Stimulated activated effector memory CD8-positive, alpha-beta T cell treated with anti-CD3 and anti-CD28 coated beads, Interleukin-12 subunit alpha, Interleukin-12 subunit beta, amount 100 ng/mL, for 72 hours (primary cell): ENCODE measurements at regions not wholly inside any gene's neighbourhood (a gene's known extent, or its start where the extent isn't known, plus 50 kb on each side); places are given as distances from the start of the nearest gene placed in this dataset.
"Not testable (repeated sequence)": the region's sequence is repeated elsewhere in the genome, so short reads cannot be mapped to it uniquely, and the experiment has no call there.

Experiments used
- ATAC-seq: fragments of 150-1000 bp; cut with Tn5 transposase; 2 replicates; pipeline ENCODE4 v1.10.0; 2021
- DNase-seq, 2 donors: peaks; one replicate each; pipeline ENCODE4 v3.0.0; 2021 to 2022; ENCODE audit warnings: low spot score in 2 of 2
- H3K27ac Mint-ChIP-seq: one replicate; pipeline ENCODE4 v1.8.0; 2022; ENCODE audit warnings: mild to moderate bottlenecking, mixed read lengths
- H3K36me3 Mint-ChIP-seq: one replicate; pipeline ENCODE4 v1.8.0; 2022; ENCODE audit warnings: mild to moderate bottlenecking, mixed read lengths
- H3K4me1 Mint-ChIP-seq: one replicate; pipeline ENCODE4 v1.8.0; 2022; ENCODE audit warnings: mixed read lengths
- H3K4me3 Mint-ChIP-seq: one replicate; pipeline ENCODE4 v1.8.0; 2022; ENCODE audit warnings: mild to moderate bottlenecking, mixed read lengths
- H3K9me3 Mint-ChIP-seq: one replicate; pipeline ENCODE4 v1.8.0; 2022; ENCODE audit warnings: mixed read lengths

DNA sequence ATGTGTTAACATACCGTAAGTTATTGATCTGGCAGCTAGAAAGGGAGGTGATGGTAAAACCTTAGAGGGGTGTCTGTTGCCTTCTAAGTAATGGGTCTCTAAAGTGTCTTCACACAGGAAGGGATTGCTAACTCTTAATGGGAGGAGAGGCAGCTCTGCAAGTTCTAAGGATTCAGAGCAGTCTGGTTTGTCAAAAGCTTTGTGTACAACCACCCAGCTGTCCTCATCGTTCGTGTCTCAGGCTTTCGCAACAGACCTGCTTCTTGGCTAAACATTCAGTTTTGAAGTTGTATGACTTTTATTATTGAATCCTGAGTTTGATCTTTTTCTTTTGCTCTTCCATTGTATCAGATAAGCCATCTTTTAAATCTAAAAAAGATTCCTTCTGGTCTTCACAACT, 404.9 kb downstream of the SQOR start:
- H3K4me3 Mint-ChIP-seq = no peak overlapping the region
- no peak for DNase-seq
- H3K36me3 Mint-ChIP-seq = no peaks in the 10 kb centered on the region
- H3K9me3 Mint-ChIP-seq = peaks cover 5% of the 10 kb centered on the region
- no peak for ATAC-seq
- H3K27ac Mint-ChIP-seq = no peak overlapping the region
- no peaks in the 10 kb centered on the region for H3K4me1 Mint-ChIP-seq

DNA sequence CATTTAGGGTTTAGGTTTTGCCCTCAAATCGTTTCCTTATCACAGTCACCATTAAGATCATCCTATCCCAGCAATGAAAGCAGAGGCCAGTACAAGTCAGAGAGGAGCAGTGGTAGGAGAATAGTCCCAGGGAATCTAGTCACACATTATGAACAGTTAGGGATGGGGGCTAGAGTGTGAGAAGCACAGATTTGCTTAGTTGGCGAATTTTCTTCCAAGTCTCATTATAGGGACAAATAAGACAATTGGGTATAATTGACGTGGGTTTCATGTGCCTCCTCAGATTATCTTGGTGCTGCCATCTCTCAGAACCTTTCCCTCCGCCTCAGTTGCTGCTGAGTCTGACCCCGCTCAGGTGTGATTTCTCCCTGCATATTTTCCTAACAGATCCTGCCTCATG, 407.1 kb downstream of the SQOR start:
- no peaks in the 10 kb centered on the region for H3K4me1 Mint-ChIP-seq
- no peak for ATAC-seq
- DNase-seq = no peak
- peaks cover 8% of the 10 kb centered on the region for H3K9me3 Mint-ChIP-seq
- H3K27ac Mint-ChIP-seq = no peak overlapping the region
- no peaks in the 10 kb centered on the region for H3K36me3 Mint-ChIP-seq
- H3K4me3 Mint-ChIP-seq = no peak overlapping the region

DNA sequence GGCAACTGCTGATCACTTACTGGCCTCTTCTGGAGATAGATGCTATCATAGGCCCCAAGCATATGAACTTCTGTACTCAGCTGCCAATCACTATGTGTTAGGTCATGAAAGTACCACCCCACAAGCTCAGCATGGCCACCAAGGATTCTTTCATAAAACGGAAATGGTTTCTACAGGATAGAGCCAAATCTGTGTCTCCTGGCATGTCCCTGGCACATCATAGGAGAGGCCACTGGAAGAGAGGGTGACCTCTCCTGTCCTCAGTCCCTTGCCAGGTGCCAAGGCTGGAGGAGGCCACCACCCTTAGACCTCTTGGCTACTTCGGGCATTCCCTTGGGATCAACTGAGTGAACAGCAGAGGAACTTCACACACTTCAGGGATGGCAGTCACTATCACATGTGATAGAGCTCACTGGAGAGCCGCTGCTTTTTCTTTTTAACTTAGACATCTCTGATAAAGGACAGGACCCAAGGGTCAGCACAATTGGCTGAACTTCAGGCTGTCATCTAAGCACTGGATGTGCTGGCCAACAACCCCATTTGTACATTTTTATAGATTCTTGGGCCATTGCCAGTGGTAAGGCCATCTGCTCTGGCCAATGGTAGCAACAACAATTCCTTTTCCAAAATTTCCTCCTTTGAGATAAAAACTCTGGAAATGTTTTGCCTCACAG, 425.2 kb downstream of the SQOR start:
- no peaks in the 10 kb centered on the region for H3K9me3 Mint-ChIP-seq
- no peaks in the 10 kb centered on the region for H3K4me1 Mint-ChIP-seq
- no peak overlapping the region for H3K27ac Mint-ChIP-seq
- H3K36me3 Mint-ChIP-seq = no peaks in the 10 kb centered on the region
- H3K4me3 Mint-ChIP-seq = no peak overlapping the region
- DNase-seq = no peak
- peak; percentile 24 for ATAC-seq

DNA sequence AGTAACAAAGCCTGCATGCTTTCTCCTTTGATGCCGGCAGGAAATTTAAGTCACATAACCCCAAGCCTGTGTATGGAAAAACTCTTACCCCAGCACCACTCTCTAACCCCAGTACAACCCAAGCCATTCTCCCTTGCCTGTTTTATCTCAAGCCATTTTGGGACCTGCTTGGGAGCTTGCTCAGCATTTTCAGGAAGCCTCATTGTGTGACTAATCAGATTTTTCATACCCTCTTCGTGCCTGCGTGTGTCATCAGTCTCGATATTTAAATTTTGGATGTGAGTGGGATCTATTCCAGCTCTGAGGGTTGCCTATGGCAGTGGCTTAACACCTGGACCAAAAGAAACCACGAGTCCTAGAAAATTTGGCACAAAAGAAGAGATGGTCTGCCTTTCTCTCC, 426.2 kb downstream of the SQOR start:
- H3K27ac Mint-ChIP-seq = no peak overlapping the region
- H3K36me3 Mint-ChIP-seq = no peaks in the 10 kb centered on the region
- ATAC-seq (no peak), DNase-seq (no peak)
- no peak overlapping the region for H3K4me3 Mint-ChIP-seq
- no peaks in the 10 kb centered on the region for H3K9me3 Mint-ChIP-seq
- no peaks in the 10 kb centered on the region for H3K4me1 Mint-ChIP-seq

DNA sequence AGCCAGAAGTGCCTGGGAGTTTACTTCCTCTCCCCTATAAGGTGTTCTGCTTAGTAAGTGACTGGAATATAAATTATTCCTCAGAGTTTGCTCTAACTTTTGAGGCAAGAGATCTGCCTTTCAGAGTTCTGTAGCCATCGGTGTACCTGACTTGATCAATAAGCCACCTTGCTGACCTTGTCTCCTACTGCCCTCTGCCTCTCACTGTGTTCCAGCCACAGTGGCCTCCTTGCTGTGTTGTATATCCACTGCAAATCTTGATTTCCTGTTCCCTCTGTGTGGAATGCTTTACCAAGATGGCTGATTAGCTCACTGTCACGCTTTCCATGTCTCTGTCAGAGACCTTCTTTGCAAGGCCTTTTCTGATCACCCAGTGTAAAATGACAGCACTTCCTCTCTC, 442.4 kb downstream of the SQOR start:
- Mint-ChIP-seq H3K4me1 (no peaks in the 10 kb centered on the region), H3K36me3 (no peaks in the 10 kb centered on the region), H3K9me3 (peaks cover 10% of the 10 kb centered on the region), H3K4me3 (no peak overlapping the region), H3K27ac (no peak overlapping the region)
- no peak for ATAC-seq
- DNase-seq = no peak

DNA sequence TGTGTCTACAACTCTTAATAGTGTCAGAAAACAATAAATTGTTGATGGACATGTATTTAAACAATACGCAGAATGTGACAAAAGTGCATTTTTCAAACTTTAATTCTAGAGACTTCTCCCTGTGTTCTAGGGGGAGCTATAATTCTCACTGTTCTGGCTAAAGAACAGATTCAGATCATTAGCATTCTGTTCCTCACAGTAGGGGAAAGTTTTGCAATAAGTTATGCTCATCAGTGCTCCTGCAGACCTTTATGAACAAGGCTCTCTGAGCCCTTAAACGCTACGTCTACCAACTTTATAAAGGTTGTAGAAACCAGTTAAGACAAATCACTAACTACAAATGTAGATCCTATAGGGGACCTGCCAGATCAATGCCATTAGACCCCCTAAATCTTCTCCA, 444.2 kb downstream of the SQOR start:
- Mint-ChIP-seq H3K36me3 (no peaks in the 10 kb centered on the region), H3K27ac (no peak overlapping the region), H3K4me1 (no peaks in the 10 kb centered on the region), H3K9me3 (peaks cover 10% of the 10 kb centered on the region), H3K4me3 (no peak overlapping the region)
- DNase-seq (no peak), ATAC-seq (no peak)

DNA sequence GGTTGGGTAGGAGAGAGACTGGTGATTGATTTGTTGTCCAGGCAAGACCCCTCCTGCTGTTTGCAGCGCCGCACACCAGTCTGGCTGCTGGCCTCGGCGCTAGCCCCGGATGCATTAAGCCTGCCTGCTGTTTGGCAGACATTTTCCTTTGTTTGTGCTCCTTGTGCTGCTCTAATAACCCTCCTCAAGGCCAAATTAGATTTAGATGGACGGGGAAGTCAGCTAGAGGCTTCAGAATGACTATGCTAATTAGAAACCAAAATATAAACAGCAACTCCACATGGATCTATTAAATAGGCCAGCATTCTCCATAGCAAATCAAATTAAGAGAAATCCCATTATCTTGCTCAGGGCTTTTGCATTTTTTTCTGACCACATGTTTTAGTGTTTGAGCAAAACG, 445.2 kb downstream of the SQOR start:
- ATAC-seq (no peak), DNase-seq (no peak)
- Mint-ChIP-seq H3K4me1 (no peaks in the 10 kb centered on the region), H3K27ac (no peak overlapping the region), H3K9me3 (peaks cover 10% of the 10 kb centered on the region), H3K36me3 (no peaks in the 10 kb centered on the region), H3K4me3 (no peak overlapping the region)

DNA sequence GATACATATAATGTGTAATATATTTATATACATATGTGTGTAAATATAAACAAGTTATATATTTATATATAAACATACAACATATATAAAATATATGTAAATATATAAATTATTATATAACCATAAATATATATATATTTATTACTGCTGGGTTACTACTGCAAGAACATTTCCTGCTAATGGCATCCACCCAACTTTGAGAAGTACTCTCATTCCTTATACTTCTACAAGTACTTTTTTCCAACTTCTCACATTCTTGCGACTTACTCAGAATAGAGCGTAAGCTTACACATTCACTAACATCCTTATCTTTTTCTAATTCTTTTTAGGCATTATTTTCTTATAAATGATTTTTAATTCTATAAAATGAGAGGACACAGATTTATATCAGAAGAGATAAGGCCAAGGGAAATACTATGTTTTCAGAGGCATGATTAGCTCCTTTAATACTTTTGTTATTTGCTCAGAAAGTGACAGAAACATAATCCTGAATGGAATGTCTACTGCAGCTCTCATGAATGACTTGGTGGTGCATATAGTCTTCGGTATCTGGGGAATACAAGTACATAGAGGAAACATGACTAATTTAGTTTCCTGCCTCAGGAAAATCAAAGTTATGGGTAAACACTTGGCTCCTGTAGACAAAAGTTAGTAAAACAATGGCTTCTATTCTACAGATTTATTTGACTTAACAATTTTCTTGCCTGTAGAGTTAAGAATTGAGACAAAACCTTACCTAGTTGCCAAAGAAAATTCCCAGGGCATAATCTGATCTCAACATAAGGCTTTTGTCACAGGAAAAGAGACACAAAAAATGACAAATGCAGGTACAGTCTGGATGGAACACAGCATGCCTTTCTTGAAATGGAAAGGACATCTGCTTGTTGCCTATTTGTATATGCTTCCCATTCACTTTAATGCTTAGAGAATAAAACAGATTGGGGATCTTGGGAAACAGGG, 453.9 kb downstream of the SQOR start:
- peaks cover 2% of the 10 kb centered on the region for H3K9me3 Mint-ChIP-seq
- no peak for ATAC-seq
- no peaks in the 10 kb centered on the region for H3K4me1 Mint-ChIP-seq
- H3K36me3 Mint-ChIP-seq = no peaks in the 10 kb centered on the region
- DNase-seq = no peak
- no peak overlapping the region for H3K4me3 Mint-ChIP-seq
- H3K27ac Mint-ChIP-seq = no peak overlapping the region

DNA sequence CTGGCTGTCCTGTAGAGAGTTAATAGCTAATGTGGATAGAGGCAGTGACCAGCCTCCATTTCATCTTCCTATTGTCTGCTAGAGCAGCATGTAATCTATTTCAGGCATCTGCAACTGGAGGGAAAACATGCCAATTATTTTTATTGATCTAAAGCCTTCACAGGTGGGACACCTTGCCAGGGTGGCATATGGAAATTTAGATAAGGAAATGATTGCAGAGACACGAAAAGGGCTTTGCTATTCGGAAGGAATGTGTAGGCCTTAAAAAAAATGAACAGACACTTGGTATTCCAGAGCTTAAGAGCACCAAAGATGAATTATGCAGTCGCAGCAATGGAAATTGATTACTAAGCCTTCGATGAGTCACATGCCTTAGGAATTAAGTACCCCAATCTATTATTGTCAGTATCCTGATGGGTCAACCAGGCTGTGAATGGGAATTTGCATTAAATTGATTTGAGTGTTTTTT, 454.7 kb downstream of the SQOR start:
- no peak overlapping the region for H3K27ac Mint-ChIP-seq
- no peak for ATAC-seq
- no peaks in the 10 kb centered on the region for H3K4me1 Mint-ChIP-seq
- no peak for DNase-seq
- no peaks in the 10 kb centered on the region for H3K36me3 Mint-ChIP-seq
- H3K4me3 Mint-ChIP-seq = no peak overlapping the region
- H3K9me3 Mint-ChIP-seq = peaks cover 2% of the 10 kb centered on the region

DNA sequence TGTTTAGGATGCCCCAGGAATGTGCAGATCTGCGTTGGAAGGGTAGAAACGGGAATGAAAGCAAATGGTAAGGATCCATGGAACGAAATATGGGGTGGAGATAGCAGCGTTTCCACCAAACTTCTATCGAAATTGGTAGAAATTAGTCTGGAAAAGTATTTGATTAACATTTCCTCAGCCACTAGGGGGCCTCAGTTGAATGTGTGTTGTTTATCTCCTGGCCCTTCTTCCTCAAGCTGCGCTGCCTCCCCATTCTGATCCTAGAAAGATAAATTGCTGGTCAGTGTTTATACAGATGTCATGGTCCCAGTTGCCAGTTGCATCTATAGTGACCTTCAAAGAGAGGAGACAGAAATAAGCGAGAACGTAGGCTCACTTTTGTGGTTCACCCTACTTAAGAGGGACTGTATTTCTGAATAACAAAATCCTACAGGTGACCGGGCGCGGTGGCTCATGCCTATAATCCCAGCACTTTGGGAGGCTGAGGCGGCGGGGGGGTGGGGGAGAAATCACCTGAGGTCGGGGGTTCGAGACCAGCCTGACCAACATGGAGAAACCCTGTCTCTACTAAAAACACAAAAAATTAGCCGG, 457.1 kb downstream of the SQOR start:
- DNase-seq (no peak), ATAC-seq (no peak)
- peaks cover 7% of the 10 kb centered on the region for H3K9me3 Mint-ChIP-seq
- no peak overlapping the region for H3K4me3 Mint-ChIP-seq
- no peaks in the 10 kb centered on the region for H3K36me3 Mint-ChIP-seq
- H3K27ac Mint-ChIP-seq = no peak overlapping the region
- no peaks in the 10 kb centered on the region for H3K4me1 Mint-ChIP-seq

DNA sequence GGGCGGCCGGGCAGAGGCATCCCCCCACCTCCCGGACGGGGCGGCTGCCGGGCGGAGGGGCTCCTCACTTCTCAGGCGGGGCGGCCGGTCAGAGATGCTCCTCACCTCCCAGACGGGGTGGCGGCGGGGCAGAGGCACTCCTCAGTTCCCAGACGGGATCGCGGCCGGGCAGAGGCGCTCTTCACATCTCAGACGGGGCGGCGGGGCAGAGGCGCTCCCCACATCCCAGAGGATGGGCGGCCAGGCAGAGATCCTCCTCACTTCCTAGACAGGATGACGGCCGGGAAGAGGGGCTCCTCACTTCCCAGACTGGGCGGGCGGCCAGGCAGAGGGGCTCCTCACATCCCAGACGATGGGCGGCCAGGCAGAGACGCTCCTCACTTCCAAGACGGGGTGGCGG, 463.2 kb downstream of the SQOR start:
- H3K4me1 Mint-ChIP-seq, ATAC-seq, H3K4me3 Mint-ChIP-seq, H3K27ac Mint-ChIP-seq, H3K9me3 Mint-ChIP-seq, H3K36me3 Mint-ChIP-seq, DNase-seq: not testable (repeated sequence)

DNA sequence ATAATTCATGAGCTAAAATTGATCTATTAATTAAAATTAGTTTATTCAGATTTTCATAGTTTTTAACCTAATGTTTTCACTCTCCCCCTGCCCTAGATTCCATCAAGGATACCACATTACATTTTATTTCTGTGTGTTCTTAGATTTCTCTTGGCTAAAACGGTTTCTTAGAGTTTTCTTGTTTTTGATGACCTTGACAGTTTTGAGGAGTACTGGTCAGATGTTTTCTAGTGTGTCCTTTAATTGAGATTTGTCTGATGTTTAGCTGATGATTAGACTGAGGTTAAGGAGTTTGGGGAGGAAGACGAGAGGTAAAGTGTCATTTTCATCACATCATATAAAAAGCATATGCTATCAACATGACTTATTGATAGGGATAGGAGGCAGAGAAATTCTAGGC, 475.9 kb downstream of the SQOR start:
- DNase-seq (no peak), ATAC-seq (no peak)
- Mint-ChIP-seq H3K9me3 (peaks cover 4% of the 10 kb centered on the region), H3K4me3 (no peak overlapping the region), H3K27ac (no peak overlapping the region), H3K36me3 (no peaks in the 10 kb centered on the region), H3K4me1 (no peaks in the 10 kb centered on the region)

DNA sequence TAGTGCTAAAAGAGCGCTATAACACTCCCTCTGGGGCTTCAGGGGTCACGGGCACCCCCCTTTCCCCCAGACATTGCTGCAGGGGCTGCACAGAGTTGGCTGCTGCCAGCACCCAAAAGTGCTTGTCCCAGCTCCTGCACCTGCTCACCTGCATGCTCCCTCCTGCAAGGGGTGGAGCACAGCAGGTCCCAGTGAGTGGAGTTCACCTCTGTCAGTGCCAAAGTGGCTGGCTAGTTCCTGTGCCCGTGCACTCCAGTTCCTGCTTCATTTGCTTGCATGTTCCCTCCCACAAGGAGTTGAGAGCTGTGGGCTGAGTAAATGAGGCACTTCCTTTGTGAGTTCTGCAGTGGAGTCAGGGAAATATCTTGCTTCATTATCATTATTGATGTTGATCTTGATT, 476.9 kb downstream of the SQOR start:
- Mint-ChIP-seq H3K9me3 (peaks cover 3% of the 10 kb centered on the region), H3K4me3 (no peak overlapping the region), H3K4me1 (no peaks in the 10 kb centered on the region), H3K27ac (no peak overlapping the region), H3K36me3 (no peaks in the 10 kb centered on the region)
- DNase-seq (no peak), ATAC-seq (no peak)

DNA sequence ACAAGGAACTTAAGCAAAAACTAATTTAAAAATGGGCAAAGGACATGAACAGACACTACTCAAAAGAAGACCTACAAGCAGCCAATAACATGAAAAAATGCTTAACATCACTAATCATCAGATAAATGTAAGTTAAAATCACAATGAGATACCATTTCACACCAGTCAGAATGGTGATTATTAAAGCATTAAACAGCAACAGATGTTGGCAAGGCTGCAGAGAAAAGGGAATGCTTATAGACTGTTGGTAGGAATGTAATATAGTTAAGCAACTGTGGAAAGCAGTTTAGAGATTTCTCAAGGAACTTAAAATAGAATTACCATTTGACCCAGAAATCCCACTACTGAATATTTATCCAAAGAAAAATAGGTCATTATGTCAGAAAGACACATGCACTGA, 482.2 kb downstream of the SQOR start:
- H3K27ac Mint-ChIP-seq = no peak overlapping the region
- no peaks in the 10 kb centered on the region for H3K36me3 Mint-ChIP-seq

DNA sequence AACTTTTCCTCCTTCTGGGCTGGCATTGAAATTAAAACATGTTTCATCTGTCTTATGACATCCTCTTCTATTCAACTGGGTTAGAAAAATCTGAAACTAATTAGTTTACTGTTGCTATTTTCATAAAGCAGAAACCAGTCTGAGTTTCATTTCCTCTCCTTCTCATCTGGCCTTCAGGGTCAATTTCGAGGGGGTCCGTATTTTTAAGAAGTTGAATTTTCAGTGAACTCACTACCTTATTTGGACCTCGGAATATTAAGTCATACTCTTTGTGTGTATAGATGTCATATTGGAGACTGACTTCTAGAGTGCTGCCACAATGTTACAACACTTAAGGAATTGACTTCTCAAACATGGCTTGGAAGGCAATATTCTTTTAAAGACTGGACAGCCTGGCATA, 485.9 kb downstream of the SQOR start:
- Mint-ChIP-seq H3K27ac (no peak overlapping the region), H3K36me3 (no peaks in the 10 kb centered on the region), H3K9me3 (peaks cover 12% of the 10 kb centered on the region), H3K4me3 (no peak overlapping the region), H3K4me1 (no peaks in the 10 kb centered on the region)
- DNase-seq (no peak), ATAC-seq (no peak)

More for the DNA sequence above, 482.2 kb downstream of the SQOR start:
- no peaks in the 10 kb centered on the region for H3K4me1 Mint-ChIP-seq
- ATAC-seq (no peak), DNase-seq (no peak)
- peaks cover 6% of the 10 kb centered on the region for H3K9me3 Mint-ChIP-seq
- H3K4me3 Mint-ChIP-seq = no peak overlapping the region

DNA sequence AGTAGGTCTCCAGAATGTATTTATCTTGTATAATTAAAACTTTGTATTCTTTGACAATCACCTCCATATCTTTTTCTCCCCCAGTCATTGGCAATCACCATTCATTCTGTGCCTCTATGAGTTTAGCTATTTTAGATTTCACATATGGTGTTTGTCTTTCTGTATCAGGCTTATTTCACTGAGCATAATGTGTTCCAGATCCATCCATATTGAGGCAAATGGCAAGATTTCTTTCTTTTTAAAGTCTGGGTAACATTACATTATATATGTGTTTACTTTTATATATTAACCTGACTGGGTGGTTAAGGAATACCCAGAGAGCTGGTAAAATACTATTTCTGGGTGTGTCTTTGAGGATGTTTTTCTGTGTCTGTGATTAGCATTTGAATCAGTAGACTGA, 486.6 kb downstream of the SQOR start:
- no peak for DNase-seq
- H3K9me3 Mint-ChIP-seq = peaks cover 13% of the 10 kb centered on the region
- no peaks in the 10 kb centered on the region for H3K4me1 Mint-ChIP-seq
- H3K4me3 Mint-ChIP-seq = no peak overlapping the region
- H3K36me3 Mint-ChIP-seq = no peaks in the 10 kb centered on the region
- no peak for ATAC-seq
- no peak overlapping the region for H3K27ac Mint-ChIP-seq
